H4 (cell line): ENCODE measurements at regions not wholly inside any gene's neighbourhood (a gene's known extent, or its start where the extent isn't known, plus 50 kb on each side); places are given as distances from the start of the nearest gene placed in this dataset.

Source experiments
- DNase-seq: peaks from one replicate; pipeline ENCODE4 v3.0.0-alpha.2; 2015; ENCODE audit warnings: low spot score

- DNase-seq: no peak
Observed at GRCh38 chr10:128497660-128498377, 371.6 kb upstream of the MKI67 start.

DNA sequence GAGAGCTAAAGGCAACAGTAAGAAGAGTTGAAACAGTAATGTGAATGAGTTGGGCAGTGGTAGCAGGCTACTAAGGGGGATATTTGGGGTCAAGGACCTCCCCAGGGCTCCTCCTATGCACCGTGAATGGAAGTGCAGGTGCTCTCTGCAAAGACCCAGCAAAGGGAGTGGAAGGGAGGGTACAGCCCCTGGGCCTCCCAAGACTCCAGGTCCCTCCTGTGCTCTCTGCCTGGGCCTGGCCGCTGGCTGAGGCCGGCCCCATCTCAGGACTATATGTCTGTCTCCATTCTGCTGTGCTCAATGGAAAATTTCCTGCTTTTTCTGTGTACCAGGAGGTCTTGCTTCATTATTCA is 372.1 kb upstream of the MKI67 start:
- DNase-seq: no peak

DNA sequence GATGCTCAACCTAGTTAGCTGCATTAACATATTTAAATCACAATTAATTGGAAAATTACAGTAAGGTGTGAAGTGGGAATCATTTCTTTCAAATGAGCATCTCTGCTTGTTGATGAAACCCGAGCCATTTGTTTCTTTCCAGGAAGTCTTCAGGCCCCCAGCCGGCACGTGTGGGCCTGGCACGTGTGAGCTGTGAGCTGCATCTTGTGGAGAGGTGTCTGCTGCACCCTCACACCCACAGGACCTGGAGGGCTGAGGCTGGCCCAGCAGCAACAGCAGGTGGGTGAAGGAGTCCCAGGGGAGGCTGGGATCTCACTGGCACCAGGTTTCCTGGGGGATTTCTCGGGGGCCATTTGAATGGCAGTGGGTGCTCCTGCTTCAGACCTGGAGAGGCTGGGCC is 372.5 kb upstream of the MKI67 start:
- no peak for DNase-seq

DNA sequence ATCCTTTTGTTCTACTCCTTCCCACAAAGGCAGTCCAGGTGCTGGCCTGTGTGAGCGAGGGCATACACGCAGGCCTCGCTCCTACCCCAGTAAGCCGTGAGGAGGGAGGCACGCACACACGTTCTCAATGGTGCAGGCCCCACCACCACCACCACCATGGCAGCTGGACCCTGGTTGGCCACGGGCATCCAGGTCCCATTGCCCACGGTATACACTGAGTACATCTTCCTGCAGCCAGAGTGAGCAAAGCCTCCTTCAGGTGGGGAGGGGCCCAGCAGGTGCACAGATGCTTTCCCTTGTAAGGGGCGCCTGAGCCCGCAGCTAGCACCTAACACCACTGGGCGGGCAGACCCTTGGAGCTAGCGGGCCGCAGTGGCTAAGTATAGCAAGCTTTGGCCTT is 373.3 kb upstream of the MKI67 start:
- no peak for DNase-seq

DNA sequence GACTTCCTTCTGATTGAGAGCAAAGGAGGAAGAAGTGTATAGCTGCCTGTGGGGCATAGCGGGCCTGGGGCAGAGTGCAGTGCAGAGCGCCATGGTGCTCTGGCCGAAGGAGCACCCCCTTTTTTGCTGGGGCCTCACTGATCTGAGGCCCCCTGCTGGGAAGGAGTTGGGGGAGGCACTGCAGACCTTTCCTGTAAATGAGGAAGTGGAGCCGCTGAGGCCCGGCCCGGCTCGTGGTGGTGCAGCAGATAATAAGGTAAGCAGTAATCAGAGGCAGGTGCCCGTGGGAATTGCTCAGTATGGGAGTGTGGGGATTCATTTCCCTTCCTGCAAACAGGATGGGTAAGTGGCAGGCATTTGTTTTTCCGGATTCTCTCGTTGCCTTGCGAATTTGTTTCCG is 373.7 kb upstream of the MKI67 start:
- no peak for DNase-seq

- no peak for DNase-seq
Observed at GRCh38 chr10:128500642-128501041, 374.4 kb upstream of the MKI67 start.

GRCh38 chr10:128505346-128505745 is 379.1 kb upstream of the MKI67 start:
- DNase-seq: no peak

- no peak for DNase-seq
Observed at GRCh38 chr10:128506423-128506822, 380.2 kb upstream of the MKI67 start.

GRCh38 chr10:128507066-128507465 is 380.8 kb upstream of the MKI67 start:
- no peak for DNase-seq

- DNase-seq: no peak
Observed at GRCh38 chr10:128511284-128511683, 385.1 kb upstream of the MKI67 start.

- no peak for DNase-seq
Observed at GRCh38 chr10:128512767-128513166, 386.5 kb upstream of the MKI67 start.

GRCh38 chr10:128514536-128514935 is 388.3 kb upstream of the MKI67 start:
- DNase-seq: no peak

GRCh38 chr10:128516180-128516579 is 390.0 kb upstream of the MKI67 start:
- DNase-seq: no peak

DNA sequence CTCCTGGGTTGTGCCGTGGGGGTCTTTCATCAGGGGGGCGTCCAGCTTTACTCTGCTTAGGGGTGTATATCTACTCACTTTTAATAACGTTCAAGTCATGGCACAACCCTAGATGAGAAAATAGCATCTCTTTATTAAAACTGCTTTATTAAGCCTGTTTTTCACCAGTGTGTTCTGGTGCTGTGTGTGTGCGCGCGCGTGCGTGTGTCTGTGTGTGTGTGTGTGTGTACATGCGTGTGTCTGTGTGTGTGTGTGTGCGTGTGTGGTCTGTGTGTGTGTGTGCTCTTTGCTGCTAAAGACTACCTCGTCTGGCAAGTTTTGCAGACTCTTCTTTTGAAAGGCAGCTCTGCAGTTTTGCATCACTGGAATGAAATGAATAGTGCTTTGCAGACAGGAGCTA is 390.9 kb upstream of the MKI67 start:
- DNase-seq: no peak

- no peak for DNase-seq
Observed at GRCh38 chr10:128518000-128518399, 391.8 kb upstream of the MKI67 start.

- DNase-seq: no peak
Observed at GRCh38 chr10:128519581-128519980, 393.4 kb upstream of the MKI67 start.

DNA sequence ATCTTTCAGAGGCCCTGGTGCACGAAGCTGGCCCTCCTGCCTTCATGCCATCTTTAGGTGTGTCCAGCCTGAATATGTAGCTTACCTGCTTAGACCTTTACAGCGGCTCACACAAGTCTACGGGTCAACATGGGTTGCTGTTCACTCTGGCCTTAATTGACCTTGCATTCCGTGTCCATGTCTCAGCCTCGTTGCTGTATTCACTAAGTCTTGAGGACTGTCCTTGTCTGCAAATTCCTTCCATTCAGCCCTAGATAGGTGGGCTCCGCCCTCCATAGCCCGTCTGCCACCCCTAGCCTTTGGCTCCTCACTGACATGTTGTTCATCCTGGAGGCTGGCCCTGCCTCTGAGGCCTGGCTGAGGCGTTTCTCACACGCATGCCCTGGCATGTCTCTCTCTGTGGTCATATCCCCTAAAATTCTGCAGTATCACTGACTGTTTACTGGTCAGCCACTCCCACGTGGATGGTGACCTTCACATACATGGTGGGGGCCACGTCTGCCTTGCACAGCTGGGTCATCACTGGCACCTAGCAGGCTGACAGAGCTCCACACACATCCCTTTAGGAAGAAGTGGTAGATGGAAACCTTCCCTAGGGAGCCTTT is 394.1 kb upstream of the MKI67 start:
- DNase-seq: no peak

GRCh38 chr10:128522551-128523308 is 396.5 kb upstream of the MKI67 start:
- DNase-seq: no peak

GRCh38 chr10:128525444-128525843 is 399.2 kb upstream of the MKI67 start:
- DNase-seq: no peak

DNA sequence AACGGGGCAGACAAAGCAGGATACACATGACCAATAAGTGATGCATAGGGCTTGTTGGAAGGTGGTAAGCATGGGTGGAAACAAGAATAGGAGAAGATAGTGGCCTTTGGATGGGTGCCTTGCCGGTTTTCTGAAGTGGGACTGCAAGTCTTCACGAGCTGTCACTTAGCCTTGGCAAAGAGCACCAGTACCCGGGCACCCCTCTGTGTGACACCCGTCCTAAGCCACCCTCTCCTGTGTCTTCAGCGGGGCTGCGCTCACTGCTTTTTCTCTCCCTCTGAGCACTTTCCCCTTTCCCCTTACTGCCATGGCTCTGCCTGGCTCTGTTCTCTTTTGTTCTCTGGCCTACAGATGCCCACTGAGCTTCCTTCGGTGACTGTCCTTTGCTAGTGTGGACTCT is 399.7 kb upstream of the MKI67 start:
- DNase-seq: no peak

- DNase-seq: peak; percentile 9
Observed at GRCh38 chr10:128526791-128527375, 400.7 kb upstream of the MKI67 start.

DNA sequence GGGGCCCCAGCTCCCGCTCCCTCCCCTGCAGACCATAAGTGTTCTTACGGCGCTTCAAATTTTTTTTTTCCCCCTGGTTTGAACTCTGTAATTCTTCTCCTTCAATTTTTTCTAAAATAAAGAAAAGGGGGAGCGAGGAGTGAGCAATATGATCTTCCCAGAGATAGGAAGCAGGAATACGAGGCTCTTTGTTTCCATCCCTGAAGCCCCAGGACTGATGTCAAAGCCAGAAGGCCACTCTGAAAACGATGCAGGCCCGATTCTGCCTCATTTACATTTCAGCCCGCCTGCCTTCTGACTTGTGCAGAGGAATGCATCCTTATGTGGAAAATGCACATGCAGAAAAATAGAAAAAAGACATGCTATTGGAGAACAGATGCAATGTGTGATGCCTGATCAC is 401.5 kb upstream of the MKI67 start:
- no peak for DNase-seq

- no peak for DNase-seq
Observed at GRCh38 chr10:128528167-128528566, 401.9 kb upstream of the MKI67 start.
